NCI-H2227 (cell line): ENCODE measurements at regions not wholly inside any gene's neighbourhood (a gene's known extent, or its start where the extent isn't known, plus 50 kb on each side); places are given as distances from the start of the nearest gene placed in this dataset.

Source experiments
- DNase-seq: peaks from one replicate; lab custom pipeline; 2025; ENCODE audit not compliant: unreplicated experiment; lab: John Stamatoyannopoulos, UW

GRCh38 chr6:18335948-18336347 lies 51.2 kb upstream of the RNF144B start:
- no peak for DNase-seq

- DNase-seq, result no peak
These were observed 52.9 kb upstream of the RNF144B start for GRCh38 chr6:18334251-18334650.

- DNase-seq, result no peak
These were observed 56.5 kb upstream of the RNF144B start for GRCh38 chr6:18330548-18331081.

GRCh38 chr6:18329776-18330175 lies 57.4 kb upstream of the RNF144B start:
- DNase-seq, result no peak

- no peak for DNase-seq
These were observed 58.6 kb upstream of the RNF144B start for GRCh38 chr6:18328540-18328939.

GRCh38 chr6:18328070-18328469 lies 59.1 kb upstream of the RNF144B start:
- no peak for DNase-seq

GRCh38 chr6:18327626-18328025 lies 59.5 kb upstream of the RNF144B start:
- peak; percentile 51 for DNase-seq

GRCh38 chr6:18326980-18327379 lies 60.2 kb upstream of the RNF144B start:
- no peak for DNase-seq

GRCh38 chr6:18326001-18326400 lies 61.1 kb upstream of the RNF144B start:
- DNase-seq, result no peak

- no peak for DNase-seq
These were observed 60.3 kb upstream of the DEK start for GRCh38 chr6:18324706-18325042.

GRCh38 chr6:18323935-18324705 lies 59.8 kb upstream of the DEK start:
- DNase-seq, result peak; percentile 76

GRCh38 chr6:18317850-18318249 lies 53.5 kb upstream of the DEK start:
- DNase-seq, result no peak

GRCh38 chr6:18314317-18314997 lies 50.1 kb upstream of the DEK start:
- DNase-seq, result no peak
